NCI-H2196 treated with DMSO at 0.1 percent for 48 hours (cell line): ENCODE measurements at regions not wholly inside any gene's neighbourhood (a gene's known extent, or its start where the extent isn't known, plus 50 kb on each side); places are given as distances from the start of the nearest gene placed in this dataset.

ENCODE experiments used
- DNase-seq: peaks from one replicate; lab custom pipeline; 2025; ENCODE audit not compliant: unreplicated experiment; lab: John Stamatoyannopoulos, UW

DNA sequence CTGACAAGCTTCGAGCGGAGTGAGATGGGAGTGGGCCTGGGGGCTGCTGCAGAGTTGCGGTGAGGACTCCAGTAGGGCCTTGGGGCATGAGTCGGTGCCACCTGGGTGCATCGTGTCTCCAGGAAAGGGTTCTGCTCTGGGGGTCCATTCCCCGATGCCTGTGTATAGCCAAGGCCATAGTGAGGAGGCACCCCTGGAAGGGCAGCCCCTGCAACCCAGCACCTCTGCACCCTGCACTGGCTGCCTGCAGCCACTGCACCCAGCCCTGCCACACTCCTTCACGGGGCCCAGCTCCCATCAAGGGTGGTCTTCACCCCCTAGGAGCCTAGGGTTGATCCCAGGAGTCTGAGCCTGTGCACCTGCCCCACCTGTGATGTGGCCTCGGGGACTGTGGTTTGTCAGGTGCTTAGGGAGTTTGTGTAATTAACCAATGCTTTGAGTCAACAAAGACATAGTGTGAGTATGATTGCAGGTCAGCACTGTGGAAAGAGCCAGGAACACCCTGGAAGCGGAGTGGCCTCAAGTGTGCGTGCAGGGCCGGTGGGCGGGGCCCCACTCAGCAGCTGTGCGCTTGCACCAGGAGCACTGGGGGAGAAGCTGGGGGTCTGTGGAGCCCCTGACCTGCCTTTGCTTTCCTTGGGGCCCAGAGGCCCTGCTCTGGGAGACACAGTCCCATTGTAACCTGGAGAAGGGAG, 1299.3 kb downstream of the BRD1 start:
- DNase-seq, result no peak

DNA sequence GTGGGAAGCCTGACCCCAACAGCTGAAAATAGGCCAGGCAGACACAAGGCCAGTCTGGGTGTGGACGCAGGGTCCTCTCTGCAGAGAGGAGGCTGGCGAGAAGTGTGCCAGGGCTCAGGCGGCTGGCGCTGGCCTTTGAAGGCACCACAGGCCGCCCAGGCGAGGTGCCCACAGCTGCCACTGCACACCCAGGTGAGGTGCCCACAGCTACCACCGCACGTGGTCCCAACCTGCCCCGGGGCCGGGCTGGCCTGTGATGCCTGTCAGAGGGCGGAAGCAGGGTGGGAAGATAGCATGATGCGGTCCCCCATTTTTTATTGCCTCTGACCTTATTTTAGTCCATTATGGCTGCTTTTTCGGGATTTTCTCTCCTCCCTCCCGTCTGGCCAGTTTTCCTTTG, 1303.9 kb downstream of the BRD1 start:
- DNase-seq, result no peak

DNA sequence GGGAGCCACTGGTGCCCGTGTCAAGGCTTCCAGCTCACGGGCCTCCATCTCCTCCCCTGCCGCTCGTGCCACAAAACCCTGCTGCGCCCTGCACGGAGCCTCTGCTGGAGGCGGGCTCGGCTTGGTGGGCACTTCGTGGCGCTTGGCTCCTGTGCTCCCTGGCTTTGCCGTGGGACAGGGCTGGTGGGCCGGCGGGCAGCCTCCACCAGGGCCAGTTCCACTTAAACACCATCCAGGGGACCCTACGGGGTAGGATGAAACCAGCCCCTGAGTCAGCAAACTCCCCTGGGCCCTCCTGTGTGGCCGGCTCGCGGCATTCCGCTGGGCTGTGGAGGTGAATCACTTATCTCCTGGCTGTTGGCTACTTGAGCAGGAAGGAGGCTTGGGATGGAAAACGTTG, 1304.6 kb downstream of the BRD1 start:
- DNase-seq, result no peak

DNA sequence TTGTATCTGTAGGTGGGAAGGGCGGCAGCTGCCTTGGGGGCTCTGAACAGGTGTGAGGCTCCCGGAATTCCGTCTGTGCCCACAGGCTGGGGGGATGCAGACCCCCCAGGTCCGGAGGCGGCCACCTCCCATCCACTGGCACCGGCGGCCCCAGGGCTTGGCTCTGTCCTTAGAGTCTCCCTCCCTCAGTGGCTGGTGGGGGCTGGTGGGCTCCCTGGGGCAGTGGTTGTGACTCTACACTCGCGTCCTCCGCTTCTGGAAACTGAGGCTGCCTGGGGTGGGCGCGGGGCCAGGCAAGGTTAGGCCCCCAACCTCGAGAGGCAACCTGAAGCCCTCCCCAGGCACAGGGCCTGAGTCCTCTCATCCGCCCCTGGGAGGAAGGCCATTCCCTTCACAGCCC, 1305.4 kb downstream of the BRD1 start:
- no peak for DNase-seq

DNA sequence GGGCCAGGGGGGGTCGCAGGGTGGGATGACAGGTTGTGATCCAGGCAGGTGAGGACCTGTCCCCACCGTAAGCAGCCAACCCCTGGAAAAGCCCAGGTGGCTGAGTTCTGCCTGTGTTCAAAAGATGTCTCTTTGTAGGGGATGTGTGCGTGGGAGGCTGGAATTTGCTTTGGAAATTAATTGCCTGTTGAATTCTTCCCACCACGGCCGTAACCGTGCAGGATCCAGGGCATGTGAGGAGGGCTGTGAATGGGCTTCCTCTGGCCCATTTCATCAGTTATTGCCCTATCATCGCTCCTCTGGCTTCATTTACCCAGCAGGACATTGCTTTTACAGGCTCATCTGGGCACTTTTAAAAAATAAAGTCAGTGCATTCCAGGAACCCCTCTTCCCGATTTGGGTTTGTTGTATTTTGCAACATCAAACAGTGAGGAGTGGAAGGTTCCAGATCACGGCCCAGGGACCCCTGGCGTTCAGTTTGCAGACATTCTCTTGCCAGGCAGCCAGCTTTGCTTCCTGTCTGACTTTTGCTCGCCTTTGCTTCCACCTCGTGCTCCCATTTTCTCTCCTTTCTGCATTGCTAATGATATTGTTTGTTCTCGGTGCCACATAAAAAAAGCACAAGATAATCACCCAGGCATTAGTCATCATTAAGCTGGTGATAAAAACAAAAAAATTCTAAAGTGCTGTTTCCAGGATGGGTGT, 1306.6 kb downstream of the BRD1 start:
- no peak for DNase-seq

DNA sequence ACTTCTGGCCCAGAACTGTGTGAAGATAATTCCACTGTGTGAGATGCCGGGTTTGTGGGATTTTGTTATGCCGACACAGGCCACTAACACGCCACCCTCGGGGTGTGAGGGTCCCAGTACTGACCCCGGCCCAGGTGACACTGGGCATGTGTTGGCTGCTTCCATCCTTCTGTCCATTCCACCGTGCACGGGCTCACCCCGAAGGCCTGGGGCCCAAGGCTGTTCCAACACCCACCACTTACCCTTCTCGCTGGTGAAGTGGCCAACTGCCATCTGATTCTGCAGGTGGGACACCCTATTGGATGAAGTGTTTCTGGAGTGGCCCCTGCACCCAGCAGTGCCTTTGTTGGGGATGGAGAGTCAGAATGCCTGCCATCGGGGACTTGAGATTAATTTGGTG, 1307.5 kb downstream of the BRD1 start:
- DNase-seq, result no peak

DNA sequence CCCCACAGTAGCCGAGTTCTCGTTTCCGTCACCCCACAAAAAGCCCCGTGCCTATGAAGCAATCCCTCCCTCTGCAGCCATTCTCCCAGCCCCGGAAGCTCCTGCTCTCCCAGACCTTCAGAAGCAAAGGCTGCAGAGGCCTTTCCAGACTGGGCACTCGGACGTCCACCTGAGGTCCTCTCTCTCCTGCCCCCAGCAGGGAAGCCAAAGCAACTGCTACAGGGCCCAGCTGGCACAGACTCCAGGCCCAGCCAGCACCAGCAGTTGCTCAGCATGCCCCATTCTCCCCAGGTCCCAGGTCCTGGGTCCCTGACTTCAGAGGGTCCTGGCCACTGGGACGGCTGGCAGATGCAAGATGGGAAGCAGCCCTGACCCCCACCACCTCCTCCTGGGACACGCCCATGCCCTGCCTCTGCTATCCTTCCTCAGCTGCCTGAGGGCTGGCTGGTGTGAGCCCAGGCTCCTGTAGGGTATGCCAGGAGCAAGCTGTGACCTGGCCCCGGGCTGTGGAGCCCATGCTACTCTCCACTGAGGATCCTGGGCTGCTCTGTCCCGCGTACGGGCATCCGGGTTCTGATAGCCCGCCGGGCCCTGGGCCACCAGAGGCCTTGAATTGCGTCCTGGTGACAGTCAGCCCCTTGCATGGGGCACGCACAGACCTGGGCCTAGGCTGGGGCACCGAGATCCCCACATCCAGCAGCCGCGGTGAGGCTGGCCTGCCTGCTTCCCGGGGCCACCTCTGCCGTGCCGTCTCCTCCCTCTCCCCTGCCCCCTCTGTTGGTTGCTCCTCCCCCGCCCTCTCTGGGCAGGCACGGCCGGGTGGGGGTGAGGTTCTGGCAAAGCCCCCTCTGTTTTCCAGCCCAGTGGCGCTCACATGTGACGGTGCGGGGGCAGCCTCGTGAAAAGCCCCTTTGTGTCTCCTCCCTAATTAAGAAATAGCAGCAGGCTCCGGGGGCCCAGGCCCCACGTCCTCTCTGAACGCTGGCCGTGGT, 1310.3 kb downstream of the BRD1 start:
- DNase-seq, result no peak

DNA sequence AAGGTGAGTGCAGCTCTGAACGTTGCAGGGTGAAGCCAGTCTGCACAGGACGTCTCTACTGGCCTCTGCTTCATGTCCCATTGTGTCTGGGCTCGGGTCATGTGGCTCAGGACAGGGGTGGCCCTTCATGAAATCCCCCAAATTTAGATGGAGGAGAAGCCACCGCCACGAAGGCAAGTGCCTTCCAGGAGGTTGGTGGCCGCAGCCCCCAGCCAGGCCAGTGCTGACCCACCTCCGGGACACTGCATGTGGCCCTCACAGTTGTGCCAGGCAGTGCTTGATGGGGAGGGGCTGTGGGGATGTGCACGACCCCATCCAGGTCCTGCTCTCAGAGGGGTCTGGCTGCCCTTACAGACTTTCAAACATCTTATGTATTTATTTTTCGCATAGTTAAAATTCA, 1311.1 kb downstream of the BRD1 start:
- no peak for DNase-seq

DNA sequence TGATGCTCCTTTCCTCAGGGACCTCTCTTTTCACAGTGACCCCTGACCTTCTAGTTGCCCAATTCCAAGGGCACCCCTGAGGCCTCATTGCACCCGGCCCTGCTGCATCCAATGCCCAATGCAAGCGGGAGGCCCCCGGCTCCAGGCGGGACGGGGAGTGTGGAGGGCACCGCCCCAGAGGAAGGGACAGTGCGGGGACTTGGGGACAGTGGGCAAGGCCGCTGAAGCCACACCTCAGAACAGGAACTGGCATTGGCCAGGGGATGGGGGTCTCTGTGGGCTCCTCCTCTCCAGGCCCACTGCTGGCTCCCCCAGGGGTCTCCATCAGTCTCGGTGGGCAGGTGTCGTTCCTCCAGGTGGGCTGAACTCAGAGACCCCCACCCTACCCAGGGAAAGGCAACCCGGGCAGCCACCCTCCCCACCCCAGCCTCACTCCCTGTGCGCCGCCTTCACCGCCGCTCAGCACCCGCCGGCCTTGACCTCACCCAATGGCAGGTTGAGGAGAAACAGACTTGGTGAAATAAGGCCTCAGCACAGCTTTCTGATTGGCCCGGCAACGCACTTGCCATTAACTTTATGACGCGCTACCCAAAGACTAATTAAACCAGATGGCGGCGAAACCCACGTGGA, 1312.0 kb downstream of the BRD1 start:
- no peak for DNase-seq

DNA sequence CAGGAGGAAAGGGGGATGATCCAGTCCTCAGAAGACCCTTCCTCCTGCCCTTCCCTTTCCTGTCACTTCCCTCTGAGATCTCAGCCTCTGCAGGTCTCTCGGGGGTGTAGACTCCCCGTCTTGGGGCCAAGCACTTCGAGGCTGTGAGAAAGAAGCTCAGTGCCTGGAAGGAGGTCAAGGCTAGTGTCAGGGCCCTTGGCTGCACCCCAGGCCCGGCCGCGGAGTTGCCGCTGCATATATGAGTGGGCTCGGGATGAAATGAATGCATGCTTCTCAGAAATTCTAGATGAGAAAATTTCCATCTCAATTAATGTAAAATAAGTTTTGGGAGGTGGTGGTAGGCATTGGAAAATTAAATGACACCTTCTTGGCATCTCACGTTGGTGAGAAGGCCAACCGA, 1313.7 kb downstream of the BRD1 start:
- no peak for DNase-seq

DNA sequence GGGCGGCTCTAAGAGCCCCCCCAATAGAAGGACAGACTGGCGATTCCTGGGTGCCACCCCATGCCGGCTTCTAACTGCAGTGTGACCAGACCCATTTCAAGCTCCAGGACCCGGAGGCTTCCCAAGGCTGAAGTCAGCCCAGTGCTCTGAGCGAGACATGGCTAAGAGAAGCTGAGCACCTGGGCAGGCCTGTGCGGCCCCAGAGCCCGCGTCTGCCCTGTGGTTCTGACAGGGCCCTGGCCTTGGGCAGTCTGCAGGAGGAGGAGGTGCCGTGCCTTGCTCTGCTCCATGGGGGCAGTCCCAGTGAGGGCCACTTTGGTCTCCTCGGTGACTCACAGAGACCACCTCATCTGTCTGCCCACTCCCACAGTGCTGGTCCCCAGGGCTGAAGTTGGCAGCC, 1314.2 kb downstream of the BRD1 start:
- DNase-seq, result no peak

DNA sequence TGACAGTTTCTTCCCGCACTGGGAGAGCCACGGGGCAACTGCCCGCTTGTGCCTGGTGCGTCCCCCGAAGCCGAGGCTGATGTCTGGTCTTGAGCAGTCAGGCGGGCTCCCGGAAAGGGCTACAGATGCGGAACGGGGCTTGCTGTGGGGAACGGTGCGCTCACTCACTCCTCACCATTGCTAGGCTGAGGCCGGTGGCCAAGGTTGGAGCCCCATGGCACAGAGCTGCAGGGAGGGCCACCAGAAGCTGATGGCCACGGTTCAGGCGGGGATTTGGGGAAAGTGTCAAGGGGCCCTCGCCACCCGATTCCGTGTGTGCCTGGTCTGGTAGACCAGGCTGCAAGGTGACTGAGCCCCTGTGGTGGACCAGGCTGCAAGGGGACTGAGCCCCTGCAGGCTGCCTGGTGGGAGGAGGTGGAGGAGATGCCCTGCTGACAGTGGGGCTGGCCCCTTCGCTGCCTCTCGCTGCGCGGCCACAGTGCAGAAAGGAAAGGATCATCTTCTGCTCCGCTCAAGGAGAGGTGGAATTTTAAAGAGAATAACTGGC, 1315.8 kb downstream of the BRD1 start:
- DNase-seq, result no peak

DNA sequence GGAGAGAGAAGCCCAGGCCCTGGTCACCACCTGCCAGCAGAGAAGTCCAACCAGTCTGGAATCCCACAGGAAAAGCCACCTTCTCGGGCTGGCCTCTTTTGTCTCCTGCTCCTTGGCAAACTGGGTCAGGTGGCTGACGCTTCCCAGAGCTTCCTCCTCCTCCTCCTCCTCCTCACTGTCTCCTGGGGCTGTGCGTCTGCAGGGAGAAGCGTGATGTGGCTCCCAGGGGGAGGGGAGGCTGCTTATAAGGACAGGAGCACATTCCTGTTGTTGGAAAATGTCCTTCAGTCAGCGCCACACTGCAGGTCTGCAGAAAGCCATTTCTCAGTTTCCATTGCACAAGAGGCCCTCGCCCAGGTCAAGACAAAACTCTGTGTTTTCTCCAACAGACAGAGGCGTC, 1316.5 kb downstream of the BRD1 start:
- DNase-seq, result no peak

DNA sequence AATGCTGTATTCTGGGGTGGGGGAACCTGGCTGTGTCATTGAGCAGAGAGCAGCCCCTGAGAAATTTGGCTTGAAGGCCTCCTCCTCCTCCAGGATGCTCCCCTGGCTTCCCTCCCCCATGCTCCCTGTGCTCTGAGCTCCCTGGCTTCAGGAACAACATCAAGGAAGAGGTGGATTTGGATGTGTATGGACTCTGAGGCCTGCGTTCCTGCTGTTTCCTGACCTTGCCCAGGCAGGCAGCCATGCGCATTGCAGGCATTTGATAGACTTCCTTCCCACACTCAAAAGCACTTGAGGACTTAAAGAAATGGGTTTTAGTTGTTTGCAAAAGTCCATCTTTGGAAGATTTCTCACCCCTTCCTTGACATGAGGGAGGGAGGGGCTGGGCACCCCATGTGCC, 1317.1 kb downstream of the BRD1 start:
- DNase-seq, result no peak

DNA sequence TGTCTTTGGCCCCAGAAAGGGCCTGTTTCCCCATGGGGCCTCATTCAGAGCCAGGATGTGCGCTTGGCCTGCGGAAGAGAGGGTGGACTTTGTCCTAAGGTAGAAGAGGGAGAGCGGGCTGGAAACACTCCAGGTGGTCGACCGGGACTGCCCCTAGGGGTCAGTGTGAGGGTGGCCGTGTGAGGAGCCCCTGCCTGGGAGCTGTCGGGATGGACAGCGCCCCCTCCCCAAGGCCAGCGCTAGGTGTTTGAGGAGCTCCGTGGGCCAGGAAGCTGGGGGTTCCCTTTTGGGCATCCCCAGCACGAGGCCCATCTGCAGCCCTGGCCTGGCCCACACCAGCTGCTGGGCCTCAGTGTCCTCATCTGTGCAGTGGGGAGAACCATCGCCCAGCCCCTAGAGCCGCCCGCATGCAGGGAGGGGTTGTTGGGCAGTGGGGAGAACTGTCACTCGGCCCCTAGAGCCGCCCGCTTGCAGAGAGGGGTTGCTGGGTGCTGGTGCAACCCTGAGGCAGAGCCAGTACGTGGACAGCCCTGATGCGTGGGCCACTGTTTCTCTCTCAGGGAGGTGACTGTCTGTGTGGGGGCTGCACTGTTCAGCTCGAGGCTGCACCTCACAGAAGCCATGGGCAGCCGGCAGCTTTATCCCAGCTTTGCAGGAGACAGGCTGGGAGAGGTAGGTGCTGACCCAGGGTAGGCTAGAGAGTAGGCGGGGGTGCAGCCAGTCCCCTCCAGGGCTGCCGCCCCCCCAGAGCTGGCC, 1319.9 kb downstream of the BRD1 start:
- DNase-seq, result no peak

DNA sequence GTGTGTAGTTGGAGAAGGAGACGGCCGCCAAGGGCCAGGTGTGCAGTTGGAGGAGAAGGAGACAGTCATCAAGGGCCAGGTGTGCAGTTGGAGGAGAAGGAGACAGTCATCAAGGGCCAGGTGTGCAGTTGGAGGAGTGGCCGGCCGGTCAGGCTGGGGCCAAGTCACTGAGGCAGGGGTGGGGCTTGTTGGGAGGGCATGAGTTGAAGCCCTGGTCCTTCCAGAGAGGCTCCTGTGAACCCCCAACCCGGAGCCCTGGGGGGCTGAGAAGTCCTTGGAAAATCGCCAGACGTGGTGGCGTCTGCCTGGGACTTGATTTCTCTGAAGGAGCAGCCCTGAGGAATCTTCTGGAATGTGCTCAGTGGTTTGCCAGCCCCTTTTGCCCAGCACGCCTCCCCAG, 1320.5 kb downstream of the BRD1 start:
- DNase-seq, result no peak

DNA sequence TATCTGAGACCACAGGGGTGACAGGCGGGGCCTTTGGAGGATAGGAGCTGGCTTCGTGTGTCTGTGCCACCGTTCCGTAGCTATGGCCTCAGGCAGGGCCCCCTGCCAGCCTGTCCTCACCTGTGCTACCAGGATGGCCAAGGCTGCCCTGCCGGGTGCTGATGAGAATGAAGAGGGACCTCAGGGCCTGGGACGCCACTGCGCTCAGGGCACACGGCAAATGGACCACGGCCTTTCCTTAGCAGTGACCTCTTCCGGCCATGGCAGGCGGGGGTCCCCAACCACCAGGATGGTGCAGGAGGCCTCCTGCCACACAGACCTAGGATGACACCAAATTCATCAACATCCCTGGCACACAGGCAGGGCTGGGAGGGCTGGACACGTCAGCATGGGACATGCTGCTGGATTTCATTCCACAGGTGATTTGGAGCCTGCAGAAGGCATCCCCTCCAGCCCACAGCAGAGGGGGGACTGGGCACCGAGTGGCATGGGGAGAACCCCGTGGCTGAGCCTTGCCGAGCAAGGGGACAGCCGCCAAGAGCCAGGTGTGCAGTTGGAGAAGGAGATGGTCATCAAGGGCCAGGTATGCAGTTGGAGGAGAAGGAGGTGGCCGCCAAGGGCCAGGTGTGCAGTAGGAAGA, 1321.0 kb downstream of the BRD1 start:
- DNase-seq, result no peak

DNA sequence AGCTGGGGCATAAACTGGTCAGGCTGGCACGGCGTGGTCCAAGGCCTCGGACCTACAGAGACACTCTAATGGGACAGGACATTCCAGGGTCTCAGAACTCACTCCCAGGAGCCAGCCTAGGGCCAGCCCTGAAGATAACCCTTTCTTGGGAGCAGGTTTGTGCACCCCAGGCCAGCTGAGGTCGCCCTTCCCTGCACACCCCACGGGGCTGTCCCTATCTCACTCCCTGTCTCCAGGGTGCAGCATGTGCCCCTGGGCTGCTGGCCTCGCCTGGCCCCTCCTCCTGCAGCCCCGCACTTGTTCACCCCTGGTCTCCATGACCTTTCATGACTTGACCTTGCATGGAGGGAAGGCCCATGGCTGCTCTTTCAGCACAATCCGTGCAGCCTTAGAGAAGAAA, 1321.8 kb downstream of the BRD1 start:
- no peak for DNase-seq

DNA sequence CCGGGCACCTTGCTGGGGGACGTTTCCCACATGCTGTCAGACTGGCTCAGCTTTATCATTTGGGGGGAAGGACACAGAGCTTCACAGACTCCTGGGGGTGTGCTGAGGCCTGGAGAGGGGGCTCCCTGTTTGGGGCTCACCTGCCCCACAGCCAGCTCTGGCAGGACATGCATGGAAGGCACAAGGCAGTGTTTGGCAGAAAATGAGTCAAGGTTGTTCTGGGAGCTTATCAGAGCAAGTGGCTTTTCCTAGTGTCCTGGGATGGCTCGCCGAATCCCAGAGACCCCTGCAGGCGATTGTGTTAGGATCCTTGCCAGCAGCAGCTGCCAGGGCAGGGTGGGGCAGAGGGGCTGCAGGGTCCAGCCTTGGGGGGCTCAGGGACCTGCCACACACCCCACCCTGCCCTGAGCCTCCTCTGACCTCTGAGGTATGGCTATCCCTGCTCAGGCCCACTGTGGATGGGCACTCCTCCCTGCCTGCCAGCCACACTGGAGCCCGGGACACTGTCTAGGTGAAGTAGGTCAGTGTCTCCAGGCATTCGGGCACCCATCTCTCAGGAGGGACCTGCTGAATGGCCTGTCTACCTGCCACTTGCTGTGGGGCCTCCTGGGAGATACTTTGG, 1323.0 kb downstream of the BRD1 start:
- no peak for DNase-seq
